GM13976 (cell line): ENCODE measurements at regions not wholly inside any gene's neighbourhood (a gene's known extent, or its start where the extent isn't known, plus 50 kb on each side); places are given as distances from the start of the nearest gene placed in this dataset.

Experiments used
- DNase-seq: peaks from one replicate; pipeline ENCODE4 v3.0.0; 2012; ENCODE audit warnings: low spot score
- CTCF ChIP-seq: IDR thresholded peaks from 2 replicates; pipeline ENCODE4 v1.5.1; 2012; ENCODE audit warnings: borderline replicate concordance, mild to moderate bottlenecking; ENCODE audit not compliant: insufficient read depth; ENCODE audit errors: extremely low read depth, missing control alignments, control extremely low read depth
- in situ Hi-C: fragments of 300-500 bp; cut with MboI; formaldehyde crosslinking; loops from one replicate; pipeline ENCODE4 v1.12.0; 2022; ENCODE audit warnings: low sequenced_read_pairs, mixed read lengths, inconsistent platforms; ENCODE audit not compliant: unreplicated experiment

GRCh38 chr14:48954446-48954845 lies 631.7 kb downstream of the RPS29 start:
- no peak for TF ChIP-seq CTCF
- in situ Hi-C loops, result no loop called here
- DNase-seq, result no peak

GRCh38 chr14:48944809-48945208 lies 641.4 kb downstream of the RPS29 start:
- in situ Hi-C loops, result no loop called here
- no peak for TF ChIP-seq CTCF
- DNase-seq, result no peak

- in situ Hi-C loops, result no loop called here
- no peak for TF ChIP-seq CTCF
- no peak for DNase-seq
These were observed 642.3 kb downstream of the RPS29 start for GRCh38 chr14:48943913-48944312.

- DNase-seq, result no peak
- no peak for TF ChIP-seq CTCF
- in situ Hi-C loops, result no loop called here
These were observed 648.5 kb downstream of the RPS29 start for GRCh38 chr14:48937541-48938195.

DNA sequence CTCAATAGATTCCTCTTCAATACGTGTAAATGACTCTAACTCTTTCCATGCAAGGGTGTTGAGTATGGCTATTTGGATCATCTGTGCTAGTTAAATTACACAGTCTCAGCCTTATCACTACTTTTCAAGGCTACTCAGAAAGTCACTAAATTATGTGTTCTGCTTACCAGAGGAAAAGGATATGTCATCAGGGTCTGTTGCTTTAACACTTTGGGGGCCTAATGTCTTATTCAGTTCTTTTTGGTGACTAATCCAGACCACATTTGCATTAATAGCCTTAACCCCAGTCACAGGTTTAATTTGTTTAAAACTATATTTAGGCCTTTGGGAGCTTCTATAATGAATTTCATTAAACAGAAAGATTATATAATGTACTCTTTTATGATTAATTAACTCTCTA lies 649.3 kb downstream of the RPS29 start:
- no peak for DNase-seq
- TF ChIP-seq CTCF, result no peak
- in situ Hi-C loops, result no loop called here

DNA sequence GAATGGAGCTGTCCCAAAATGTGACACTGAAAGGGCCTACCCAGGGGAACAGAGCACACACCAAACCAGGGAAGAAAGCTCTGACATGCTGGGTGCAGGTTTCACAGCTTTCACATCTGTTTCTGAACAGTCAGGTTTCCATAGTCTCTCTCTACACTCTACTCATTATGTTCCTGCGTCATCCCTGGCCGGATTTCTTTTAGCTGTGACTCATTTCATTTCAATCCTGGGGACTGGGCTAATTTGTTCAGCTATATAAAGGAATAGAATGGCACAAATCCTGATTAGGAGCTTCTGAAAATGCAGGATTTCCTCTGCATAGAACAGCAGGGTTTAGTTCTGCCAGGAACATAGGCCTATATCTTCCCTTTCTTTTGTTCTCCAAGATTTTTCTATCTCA lies 649.8 kb downstream of the RPS29 start:
- no peak for TF ChIP-seq CTCF
- in situ Hi-C loops, result no loop called here
- DNase-seq, result no peak
